B cell (primary cell): ENCODE measurements at regions not wholly inside any gene's neighbourhood (a gene's known extent, or its start where the extent isn't known, plus 50 kb on each side); places are given as distances from the start of the nearest gene placed in this dataset.

Experiments
- EZH2 ChIP-seq: IDR thresholded peaks from 2 replicates; pipeline ENCODE4 v1.6.1; 2012; ENCODE audit warnings: borderline replicate concordance, low read depth, mild to moderate bottlenecking, moderate library complexity, low read length; ENCODE audit not compliant: insufficient read depth, poor library complexity, severe bottlenecking
- TF ChIP-seq, protein P1 (sequence below): fragments of 200-600 bp; IDR thresholded peaks from one replicate; pipeline ENCODE4 v1.8.0; 2022; ENCODE audit warnings: antibody characterized with exemption, mild to moderate bottlenecking

DNA sequence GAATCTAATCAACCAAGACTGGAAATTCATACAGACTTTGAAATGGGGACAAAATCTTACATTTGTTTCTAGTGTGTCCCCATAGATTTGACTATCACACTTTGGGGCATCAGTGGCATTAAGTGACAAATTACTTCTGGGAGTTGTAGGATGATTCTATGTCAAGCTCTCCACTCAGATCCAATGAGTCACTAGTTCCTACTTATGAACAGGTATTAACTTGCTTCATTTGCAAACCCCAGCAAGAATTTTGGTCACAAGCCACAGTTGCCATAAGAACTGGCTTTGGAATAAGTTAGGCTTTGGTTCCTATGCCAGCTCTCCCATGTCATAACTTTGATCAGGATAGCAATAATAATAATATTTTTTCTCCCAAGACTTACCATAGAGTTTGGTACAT, 77.6 kb upstream of the PTPRK start:
- TF ChIP-seq, protein P1, sequence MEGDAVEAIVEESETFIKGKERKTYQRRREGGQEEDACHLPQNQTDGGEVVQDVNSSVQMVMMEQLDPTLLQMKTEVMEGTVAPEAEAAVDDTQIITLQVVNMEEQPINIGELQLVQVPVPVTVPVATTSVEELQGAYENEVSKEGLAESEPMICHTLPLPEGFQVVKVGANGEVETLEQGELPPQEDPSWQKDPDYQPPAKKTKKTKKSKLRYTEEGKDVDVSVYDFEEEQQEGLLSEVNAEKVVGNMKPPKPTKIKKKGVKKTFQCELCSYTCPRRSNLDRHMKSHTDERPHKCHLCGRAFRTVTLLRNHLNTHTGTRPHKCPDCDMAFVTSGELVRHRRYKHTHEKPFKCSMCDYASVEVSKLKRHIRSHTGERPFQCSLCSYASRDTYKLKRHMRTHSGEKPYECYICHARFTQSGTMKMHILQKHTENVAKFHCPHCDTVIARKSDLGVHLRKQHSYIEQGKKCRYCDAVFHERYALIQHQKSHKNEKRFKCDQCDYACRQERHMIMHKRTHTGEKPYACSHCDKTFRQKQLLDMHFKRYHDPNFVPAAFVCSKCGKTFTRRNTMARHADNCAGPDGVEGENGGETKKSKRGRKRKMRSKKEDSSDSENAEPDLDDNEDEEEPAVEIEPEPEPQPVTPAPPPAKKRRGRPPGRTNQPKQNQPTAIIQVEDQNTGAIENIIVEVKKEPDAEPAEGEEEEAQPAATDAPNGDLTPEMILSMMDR: no peak
- TF ChIP-seq EZH2: no peak
